GM19438 (cell line): ENCODE measurements at regions not wholly inside any gene's neighbourhood (a gene's known extent, or its start where the extent isn't known, plus 50 kb on each side); places are given as distances from the start of the nearest gene placed in this dataset.
"Not testable (repeated sequence)": the region's sequence is repeated elsewhere in the genome, so short reads cannot be mapped to it uniquely, and the experiment has no call there.

Experiments
- ATAC-seq: cut with Tn5 transposase; IDR thresholded peaks from one replicate; pipeline ENCODE4 v1.9.1; 2021; ENCODE audit warnings: low read depth; ENCODE audit not compliant: unreplicated experiment

- not testable (repeated sequence) for ATAC-seq
Measured at GRCh38 chr7:116373229-116373628, 126.3 kb upstream of the CAV2 start.

- no peak for ATAC-seq
Measured at GRCh38 chr7:116377721-116378120, 121.8 kb upstream of the CAV2 start.

DNA sequence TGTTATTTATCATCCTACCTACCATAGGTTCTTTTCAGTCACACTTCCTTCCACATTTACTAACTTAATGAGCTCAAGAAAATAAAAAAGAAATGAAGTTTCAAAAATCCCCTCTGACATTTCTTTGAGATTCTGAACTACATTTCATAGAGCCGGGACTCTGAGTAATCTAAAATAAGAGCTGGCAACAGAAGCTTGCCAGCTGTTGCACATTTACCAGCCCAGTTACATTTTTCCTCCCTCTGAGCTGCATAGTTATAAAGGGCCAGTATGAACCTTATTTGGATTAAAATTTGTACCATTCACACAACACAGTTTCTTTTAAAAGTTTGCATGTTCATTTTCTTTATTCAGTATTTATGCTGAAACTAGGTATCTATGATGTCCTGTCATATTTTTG lies 119.5 kb upstream of the CAV2 start:
- no peak for ATAC-seq

- ATAC-seq = no peak
Measured at GRCh38 chr7:116382375-116382774, 117.2 kb upstream of the CAV2 start.

GRCh38 chr7:116384936-116385635 lies 114.5 kb upstream of the CAV2 start:
- no peak for ATAC-seq

DNA sequence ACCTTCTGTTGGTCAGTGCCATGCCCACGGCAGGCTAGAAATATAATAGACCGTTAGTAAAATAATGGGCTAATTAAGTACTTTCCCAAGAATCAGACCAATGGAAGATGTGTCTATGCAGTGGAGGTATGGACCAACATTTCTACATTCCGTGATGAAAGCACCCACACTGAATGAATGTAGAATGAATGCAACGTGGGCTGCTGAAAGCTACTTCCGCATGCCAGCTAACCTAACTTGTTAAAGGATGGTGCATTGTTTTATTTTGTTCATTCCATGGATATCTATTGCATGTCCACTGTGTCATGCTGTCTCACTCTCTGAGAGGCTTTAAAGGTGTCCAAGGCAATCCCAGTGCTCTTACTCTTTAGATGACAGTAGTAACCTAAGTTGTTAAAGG lies 112.9 kb upstream of the CAV2 start:
- no peak for ATAC-seq

GRCh38 chr7:116390363-116390762 lies 109.2 kb upstream of the CAV2 start:
- ATAC-seq = no peak

DNA sequence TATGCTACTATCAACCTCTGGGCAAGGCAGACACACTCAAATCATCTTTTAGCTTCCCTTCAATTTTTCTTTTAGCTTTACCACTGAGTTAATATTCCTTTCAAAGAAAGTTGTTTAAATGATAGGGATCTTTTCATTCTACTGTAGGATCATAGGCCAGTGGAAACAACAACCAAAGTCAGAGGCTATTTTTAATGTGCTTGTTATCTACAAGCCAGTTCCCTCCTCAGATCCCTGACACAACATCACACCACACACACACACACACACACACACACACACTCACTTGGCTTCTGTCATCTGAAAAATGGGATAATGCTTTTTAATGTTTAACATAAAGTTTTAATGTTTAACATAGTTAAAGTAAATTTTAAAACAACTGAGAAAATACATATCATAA lies 106.7 kb upstream of the CAV2 start:
- no peak for ATAC-seq

GRCh38 chr7:116393654-116394053 lies 105.9 kb upstream of the CAV2 start:
- no peak for ATAC-seq

- no peak for ATAC-seq
Measured at GRCh38 chr7:116394106-116394505, 105.4 kb upstream of the CAV2 start.

GRCh38 chr7:116395141-116395791 lies 104.3 kb upstream of the CAV2 start:
- no peak for ATAC-seq

- ATAC-seq = no peak
Measured at GRCh38 chr7:116398672-116399071, 100.9 kb upstream of the CAV2 start.

GRCh38 chr7:116399819-116400218 lies 99.7 kb upstream of the CAV2 start:
- no peak for ATAC-seq

- ATAC-seq = no peak
Measured at GRCh38 chr7:116400522-116400921, 99.0 kb upstream of the CAV2 start.

DNA sequence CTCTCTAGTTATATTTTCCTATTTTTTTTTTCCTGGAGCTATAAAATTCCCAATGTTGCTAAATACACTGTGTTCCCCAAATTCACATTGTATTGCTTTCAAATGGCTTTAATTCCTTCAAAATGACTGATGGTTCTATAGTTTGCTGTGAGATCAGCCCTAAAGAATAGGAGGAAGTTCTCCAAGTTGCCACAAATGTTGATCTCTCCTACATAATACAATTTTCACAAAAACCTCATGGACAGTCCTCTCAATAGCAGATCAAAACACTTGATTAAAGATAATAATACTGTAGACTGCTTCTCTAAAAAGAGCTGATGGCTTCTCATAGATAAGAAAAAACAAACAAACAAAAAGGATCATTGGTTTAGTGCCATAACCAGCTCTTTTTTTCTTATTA lies 97.8 kb upstream of the CAV2 start:
- no peak for ATAC-seq

GRCh38 chr7:116403265-116403664 lies 96.3 kb upstream of the CAV2 start:
- no peak for ATAC-seq

DNA sequence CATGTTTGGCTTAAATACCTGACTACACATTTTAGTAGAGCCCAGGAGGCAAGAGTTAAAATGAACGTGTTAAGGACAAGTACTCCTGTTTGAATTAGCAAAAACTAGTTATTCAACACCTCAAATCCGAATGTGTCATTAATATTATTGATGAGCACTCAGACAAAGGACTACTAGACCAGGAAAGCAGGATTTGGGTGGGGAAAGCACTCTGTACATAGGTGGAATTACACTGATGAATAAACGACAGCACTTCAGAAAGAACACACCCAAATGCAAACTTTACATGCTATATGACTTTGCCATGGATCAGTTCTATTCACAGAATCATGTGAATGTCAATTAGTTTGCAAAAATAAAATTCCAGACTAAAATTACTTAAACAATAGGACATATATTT lies 95.1 kb upstream of the CAV2 start:
- ATAC-seq = no peak

GRCh38 chr7:116405810-116406209 lies 93.7 kb upstream of the CAV2 start:
- no peak for ATAC-seq

GRCh38 chr7:116407165-116407564 lies 92.4 kb upstream of the CAV2 start:
- ATAC-seq = no peak

GRCh38 chr7:116408166-116408565 lies 91.4 kb upstream of the CAV2 start:
- no peak for ATAC-seq

DNA sequence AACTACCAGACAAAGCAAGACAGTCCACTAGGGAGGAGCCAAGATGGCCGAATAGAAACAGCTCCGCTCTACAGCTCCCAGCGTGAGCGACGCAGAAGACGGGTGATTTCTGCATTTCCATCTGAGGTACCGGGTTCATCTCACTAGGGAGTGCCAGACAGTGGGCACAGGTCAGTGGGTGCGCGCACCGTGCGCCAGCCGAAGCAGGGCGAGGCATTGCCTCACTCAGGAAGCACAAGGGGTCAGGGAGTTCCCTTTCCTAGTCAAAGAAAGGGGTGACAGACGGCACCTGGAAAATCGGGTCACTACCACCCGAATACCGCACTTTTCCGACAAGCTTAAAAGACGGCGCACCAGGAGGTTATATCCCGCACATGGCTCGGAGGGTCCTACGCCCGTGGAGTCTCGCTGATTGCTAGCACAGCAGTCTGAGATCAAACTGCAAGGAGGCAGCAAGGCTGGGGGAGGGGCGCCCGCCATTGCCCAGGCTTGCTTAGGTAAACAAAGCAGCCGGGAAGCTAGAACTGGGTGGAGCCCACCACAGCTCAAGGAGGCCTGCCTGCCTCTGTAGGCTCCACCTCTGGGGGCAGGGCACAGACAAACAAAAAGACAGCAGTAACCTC lies 90.6 kb upstream of the CAV2 start:
- not testable (repeated sequence) for ATAC-seq

GRCh38 chr7:116410694-116411093 lies 88.8 kb upstream of the CAV2 start:
- not testable (repeated sequence) for ATAC-seq
